ENCODE measurements at regions not wholly inside any gene's neighbourhood (a gene's known extent, or its start where the extent isn't known, plus 50 kb on each side); places are given as distances from the start of the nearest gene placed in this dataset.

DNA sequence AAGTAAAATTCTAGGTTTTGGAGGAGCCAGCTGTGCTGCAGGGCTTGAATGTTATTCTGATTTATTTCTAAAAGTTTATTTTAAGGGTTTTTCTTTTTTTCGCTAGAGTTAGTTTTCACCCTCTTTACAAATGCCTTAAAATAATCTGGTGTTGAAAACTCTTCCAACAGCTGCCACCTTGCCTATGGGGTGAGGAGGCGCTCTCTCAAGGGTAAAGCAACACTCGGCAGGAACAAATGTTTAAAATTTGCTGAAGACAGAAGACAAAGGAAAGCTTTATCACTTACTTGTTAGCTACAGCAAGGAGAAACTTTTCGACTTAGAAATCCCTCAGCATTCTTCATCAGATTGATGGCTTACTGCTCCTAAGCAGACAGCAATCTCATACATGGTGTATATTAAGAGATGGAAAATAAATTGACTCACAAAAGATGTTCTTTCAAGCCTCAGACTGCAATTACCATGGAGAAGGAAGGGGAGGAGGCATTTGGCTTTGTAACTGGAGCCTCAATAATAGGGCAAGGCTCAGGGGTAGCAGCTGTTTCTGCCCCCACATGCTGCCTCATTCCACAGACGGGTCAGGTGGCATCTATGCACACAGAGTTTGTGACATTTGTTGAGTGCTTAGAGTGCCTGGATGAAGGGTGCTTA lies 79.8 kb upstream of the RALGPS2 start:
- no peak for DNase-seq (ENCODE audit: low read depth)
- TF ChIP-seq, protein P1, sequence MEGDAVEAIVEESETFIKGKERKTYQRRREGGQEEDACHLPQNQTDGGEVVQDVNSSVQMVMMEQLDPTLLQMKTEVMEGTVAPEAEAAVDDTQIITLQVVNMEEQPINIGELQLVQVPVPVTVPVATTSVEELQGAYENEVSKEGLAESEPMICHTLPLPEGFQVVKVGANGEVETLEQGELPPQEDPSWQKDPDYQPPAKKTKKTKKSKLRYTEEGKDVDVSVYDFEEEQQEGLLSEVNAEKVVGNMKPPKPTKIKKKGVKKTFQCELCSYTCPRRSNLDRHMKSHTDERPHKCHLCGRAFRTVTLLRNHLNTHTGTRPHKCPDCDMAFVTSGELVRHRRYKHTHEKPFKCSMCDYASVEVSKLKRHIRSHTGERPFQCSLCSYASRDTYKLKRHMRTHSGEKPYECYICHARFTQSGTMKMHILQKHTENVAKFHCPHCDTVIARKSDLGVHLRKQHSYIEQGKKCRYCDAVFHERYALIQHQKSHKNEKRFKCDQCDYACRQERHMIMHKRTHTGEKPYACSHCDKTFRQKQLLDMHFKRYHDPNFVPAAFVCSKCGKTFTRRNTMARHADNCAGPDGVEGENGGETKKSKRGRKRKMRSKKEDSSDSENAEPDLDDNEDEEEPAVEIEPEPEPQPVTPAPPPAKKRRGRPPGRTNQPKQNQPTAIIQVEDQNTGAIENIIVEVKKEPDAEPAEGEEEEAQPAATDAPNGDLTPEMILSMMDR (IDR thresholded peaks at IDR 0.05; ENCODE audit: control insufficient read depth, extremely low read depth, insufficient read depth) = no peak
- H3K4me3 ChIP-seq (ENCODE audit: low read depth, low read length) = no peak overlapping the region

DNA sequence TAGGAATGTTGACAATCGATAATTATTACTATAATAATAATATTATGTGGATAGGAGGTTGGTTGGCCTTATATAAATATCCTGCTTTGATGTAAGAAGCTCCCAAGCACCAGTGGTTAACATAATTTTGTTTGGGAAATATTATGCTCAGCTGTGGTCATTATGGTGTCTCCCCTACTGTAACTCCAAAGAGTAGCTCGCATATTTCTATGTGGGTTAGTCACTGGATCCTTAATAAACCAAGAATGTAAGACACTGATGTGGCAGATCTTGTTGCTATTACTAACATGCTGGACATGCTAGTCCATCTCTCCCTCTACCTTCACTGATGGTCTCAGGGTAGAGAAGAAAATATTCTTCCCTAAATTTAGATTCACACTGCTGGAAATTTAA lies 79.2 kb upstream of the RALGPS2 start:
- TF ChIP-seq, protein P1 (IDR thresholded peaks at IDR 0.05; ENCODE audit: control insufficient read depth, extremely low read depth, insufficient read depth) = no peak
- no peak overlapping the region for H3K4me3 ChIP-seq (ENCODE audit: low read depth, low read length)
- no peak for DNase-seq (ENCODE audit: low read depth)

DNA sequence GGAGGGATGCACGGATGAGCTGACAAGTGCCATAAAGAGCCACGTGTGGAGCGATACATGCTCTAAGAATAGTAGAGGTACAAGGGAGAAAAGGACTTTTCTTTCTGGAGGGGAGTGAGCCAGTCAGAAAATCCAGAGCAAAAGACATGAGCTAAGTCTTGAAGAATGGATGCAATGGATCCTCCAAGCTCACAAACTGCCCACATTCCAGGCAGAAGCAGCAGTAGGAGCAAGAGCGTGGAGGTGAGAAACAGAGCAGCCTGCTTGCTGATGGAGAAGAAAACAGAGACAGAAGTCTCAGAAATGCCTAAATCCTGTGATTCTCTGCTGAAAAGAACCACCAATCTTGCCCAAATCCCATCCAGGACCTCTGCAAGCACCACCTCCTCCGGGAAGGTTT lies 78.2 kb upstream of the RALGPS2 start:
- no peak for DNase-seq (ENCODE audit: low read depth)
- H3K4me3 ChIP-seq (ENCODE audit: low read depth, low read length) = no peak overlapping the region
- TF ChIP-seq, protein P1 (IDR thresholded peaks at IDR 0.05; ENCODE audit: control insufficient read depth, extremely low read depth, insufficient read depth) = no peak

DNA sequence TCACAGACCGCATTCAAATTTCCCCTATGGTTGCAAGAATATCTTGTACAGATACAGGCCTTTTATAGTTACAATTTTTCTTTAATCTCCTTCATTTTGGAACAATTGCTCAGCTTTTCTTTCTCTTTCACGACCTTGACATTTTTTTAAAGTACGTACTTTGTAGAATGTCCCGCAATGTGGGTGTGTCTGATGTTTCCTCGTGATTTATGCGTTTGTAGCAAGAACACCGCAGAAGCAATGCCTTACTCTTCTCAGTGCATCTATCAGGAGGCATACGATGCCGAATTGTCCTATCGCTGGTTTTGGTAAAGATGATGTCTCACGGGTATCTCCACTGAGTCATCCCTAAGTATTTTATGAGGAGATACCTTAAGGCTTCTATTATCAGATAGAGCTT lies 76.9 kb upstream of the RALGPS2 start:
- H3K4me3 ChIP-seq (ENCODE audit: low read depth, low read length) = no peak overlapping the region
- TF ChIP-seq, protein P1 (IDR thresholded peaks at IDR 0.05; ENCODE audit: control insufficient read depth, extremely low read depth, insufficient read depth) = no peak

DNA sequence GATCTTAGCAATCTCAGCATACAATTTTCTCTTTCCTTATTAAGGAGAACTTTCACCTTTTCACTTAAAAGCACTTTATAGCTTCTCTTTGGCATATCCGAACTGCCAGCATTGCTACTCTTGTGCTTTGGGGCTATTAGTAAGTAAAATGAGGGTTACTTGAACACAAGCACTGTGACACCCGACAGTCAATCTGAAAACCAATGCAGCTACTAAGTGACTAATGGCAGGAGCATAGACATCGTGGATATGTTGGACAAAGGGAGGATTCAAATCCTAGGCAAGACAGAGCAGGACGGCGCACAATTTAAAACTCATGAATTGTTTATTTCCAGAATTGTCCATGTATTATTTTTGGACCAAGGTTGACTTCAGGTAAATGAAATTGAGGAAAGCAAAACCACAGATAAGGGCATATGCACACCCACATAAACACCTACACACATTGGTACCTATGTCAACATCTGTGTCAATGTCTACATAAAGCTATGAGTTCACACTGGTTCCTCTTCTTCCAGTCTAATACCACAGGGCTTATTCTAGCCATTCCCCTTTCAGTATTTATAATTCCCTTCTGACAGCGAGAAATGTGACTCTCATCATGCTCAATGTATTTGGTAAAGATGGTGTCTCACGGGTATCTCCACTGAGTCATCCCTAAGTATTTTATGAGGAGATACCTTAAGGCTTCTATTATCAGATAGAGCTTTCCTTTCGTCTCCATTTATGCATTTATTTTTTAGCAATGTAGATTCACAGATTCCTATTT lies 75.3 kb upstream of the RALGPS2 start:
- TF ChIP-seq, protein P1 (IDR thresholded peaks at IDR 0.05; ENCODE audit: control insufficient read depth, extremely low read depth, insufficient read depth) = no peak
- H3K4me3 ChIP-seq (ENCODE audit: low read depth, low read length) = no peak overlapping the region
- DNase-seq (ENCODE audit: low read depth) = no peak

More for the DNA sequence above, 76.9 kb upstream of the RALGPS2 start:
- no peak for DNase-seq (ENCODE audit: low read depth)

DNA sequence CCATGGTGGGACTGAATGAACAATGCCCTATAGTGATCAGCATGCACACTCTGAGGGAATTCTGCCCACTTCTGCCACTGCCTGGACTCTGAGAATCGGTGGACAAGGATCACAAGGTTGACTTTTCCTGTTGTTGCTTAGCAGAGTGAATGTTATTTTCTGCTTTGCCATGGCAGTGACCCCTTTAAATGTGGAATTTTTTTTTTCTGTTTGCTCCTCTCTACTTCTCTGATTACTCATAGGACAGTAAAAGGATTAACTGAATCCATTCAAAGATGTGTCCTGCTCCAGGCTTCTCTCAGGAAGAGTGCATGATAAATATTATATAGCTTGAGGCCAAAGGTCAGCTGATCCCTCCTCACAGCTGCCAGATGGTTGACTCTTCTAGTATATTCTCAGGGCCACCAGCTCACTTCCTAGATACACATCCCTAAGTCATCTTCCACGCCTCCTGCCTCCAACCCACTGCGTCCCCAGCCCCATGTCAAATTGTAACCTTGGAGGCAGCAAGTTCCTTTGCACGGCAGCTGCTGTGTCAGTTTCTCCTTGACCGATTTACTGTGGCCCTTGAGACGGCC lies 74.0 kb upstream of the RALGPS2 start:
- no peak overlapping the region for H3K4me3 ChIP-seq (ENCODE audit: low read depth, low read length)
- no peak for DNase-seq (ENCODE audit: low read depth)
- TF ChIP-seq, protein P1 (IDR thresholded peaks at IDR 0.05; ENCODE audit: control insufficient read depth, extremely low read depth, insufficient read depth) = no peak

All from LNCaP clone FGC (cell line).